ENCODE measurements at regions not wholly inside any gene's neighbourhood (a gene's known extent, or its start where the extent isn't known, plus 50 kb on each side); places are given as distances from the start of the nearest gene placed in this dataset.

GRCh38 chr3:157820157-157820517 lies 286.1 kb downstream of the SHOX2 start:
- DNase-seq (no peak), ATAC-seq (ENCODE audit: low FRiP score in 2 of 2) (no peak)
- TF ChIP-seq POLR2A (IDR thresholded peaks at IDR 0.05) (no peak), CTCF (IDR thresholded peaks at IDR 0.05) (no peak), EP300 (IDR thresholded peaks at IDR 0.05) (no peak), POLR2AphosphoS5 (IDR thresholded peaks at IDR 0.05) (no peak)
- no peaks in the 10 kb centered on the region for H3K36me3 ChIP-seq
- H3K27me3 ChIP-seq, result no peaks in the 10 kb centered on the region
- H3K4me1 ChIP-seq, result no peaks in the 10 kb centered on the region
- no peak overlapping the region for H3K27ac ChIP-seq
- H3K4me3 ChIP-seq, result no peak overlapping the region
- no peaks in the 10 kb centered on the region for H3K9me3 ChIP-seq

DNA sequence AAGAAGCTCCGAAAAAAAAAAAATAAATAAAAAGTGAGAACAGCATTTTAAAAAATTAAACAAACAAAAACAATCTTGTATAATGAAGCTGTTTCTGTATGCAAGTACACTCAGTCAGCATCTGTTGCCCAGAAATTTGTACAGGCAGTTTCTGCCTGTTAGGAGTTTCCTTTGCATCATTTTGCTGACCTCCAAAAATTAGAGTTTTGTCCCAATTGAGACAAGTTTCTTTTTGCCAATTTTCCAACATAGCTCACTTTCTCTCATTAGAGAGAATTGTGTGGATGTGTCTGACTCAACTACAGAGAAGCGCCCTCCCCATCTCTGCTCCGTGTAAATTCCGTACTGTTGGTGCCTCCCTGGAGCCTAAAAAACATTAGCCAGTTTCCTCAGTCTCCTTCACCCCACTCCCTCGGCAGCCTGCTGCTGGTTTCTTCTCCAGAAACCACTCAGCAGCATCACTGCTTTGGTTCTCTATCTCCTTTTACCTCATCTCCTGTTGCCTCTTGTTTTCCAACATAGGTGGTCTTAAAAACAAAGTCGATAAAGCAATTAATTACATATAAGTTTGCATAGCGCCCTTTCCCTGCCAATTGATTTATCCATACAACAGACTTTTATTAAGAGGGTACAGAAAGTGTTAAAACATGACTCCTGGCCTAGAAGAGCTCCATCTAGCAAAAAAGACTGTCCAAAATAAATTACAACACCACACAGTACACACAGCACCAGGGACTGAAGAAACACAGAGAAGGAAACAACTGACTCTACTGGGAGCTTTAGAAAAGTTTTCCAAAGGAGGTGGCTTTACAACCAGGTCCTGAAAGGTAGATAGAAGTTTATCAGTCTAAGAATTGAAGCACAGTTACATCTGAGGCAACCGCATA lies 286.7 kb downstream of the SHOX2 start:
- TF ChIP-seq EP300 (IDR thresholded peaks at IDR 0.05) (no peak), POLR2A (IDR thresholded peaks at IDR 0.05) (no peak), POLR2AphosphoS5 (IDR thresholded peaks at IDR 0.05) (no peak), CTCF (IDR thresholded peaks at IDR 0.05) (no peak)
- ATAC-seq (ENCODE audit: low FRiP score in 2 of 2) (no peak), DNase-seq (no peak)
- no peak overlapping the region for H3K4me3 ChIP-seq
- no peaks in the 10 kb centered on the region for H3K9me3 ChIP-seq
- H3K4me1 ChIP-seq, result no peaks in the 10 kb centered on the region
- no peaks in the 10 kb centered on the region for H3K27me3 ChIP-seq
- H3K27ac ChIP-seq, result no peak overlapping the region
- H3K36me3 ChIP-seq, result no peaks in the 10 kb centered on the region
- WGBS, 2 donors, result 54 to 55% methylated on average over 8 of the region's 8 CpGs

DNA sequence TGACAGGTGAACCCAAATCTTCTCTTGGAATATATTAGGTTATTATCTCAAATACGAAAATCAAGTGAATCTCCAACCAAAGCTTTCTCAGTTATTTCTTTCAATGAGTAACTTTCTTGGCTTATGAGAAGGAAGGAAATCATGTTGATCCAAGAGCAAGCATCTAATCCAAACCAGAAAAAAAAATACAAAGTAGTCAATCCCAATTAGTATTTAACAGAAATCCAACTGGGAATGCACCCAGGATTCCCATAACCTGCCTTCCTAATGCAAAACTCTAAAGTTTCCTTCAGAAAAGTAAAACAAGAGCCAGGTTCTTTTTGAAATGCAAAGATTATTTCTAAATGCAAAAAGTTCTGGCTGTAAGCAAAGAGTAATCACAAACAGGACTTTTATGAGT lies 289.3 kb downstream of the SHOX2 start:
- Histone ChIP-seq H3K4me1 (no peaks in the 10 kb centered on the region), H3K4me3 (no peak overlapping the region), H3K9me3 (no peaks in the 10 kb centered on the region), H3K36me3 (no peaks in the 10 kb centered on the region), H3K27ac (no peak overlapping the region), H3K27me3 (no peaks in the 10 kb centered on the region)
- DNase-seq (no peak), ATAC-seq (ENCODE audit: low FRiP score in 2 of 2) (no peak)
- no peak for TF ChIP-seq CTCF (IDR thresholded peaks at IDR 0.05)
- TF ChIP-seq POLR2AphosphoS5 (IDR thresholded peaks at IDR 0.05), result no peak
- TF ChIP-seq POLR2A (IDR thresholded peaks at IDR 0.05), result no peak
- no peak for TF ChIP-seq EP300 (IDR thresholded peaks at IDR 0.05)
- WGBS, 2 donors, result 46 to 59% methylated on average over 1 of the region's 1 CpG

- DNase-seq (no peak), ATAC-seq (ENCODE audit: low FRiP score in 2 of 2) (no peak)
- H3K4me3 ChIP-seq, result no peak overlapping the region
- H3K27me3 ChIP-seq, result no peaks in the 10 kb centered on the region
- no peak for TF ChIP-seq POLR2A (IDR thresholded peaks at IDR 0.05)
- TF ChIP-seq CTCF (IDR thresholded peaks at IDR 0.05), result no peak
- H3K4me1 ChIP-seq, result no peaks in the 10 kb centered on the region
- H3K9me3 ChIP-seq, result no peaks in the 10 kb centered on the region
- no peaks in the 10 kb centered on the region for H3K36me3 ChIP-seq
- H3K27ac ChIP-seq, result no peak overlapping the region
Observed at GRCh38 chr3:157816296-157816695, 289.9 kb downstream of the SHOX2 start.

- DNase-seq (no peak), ATAC-seq (ENCODE audit: low FRiP score in 2 of 2) (no peak)
- H3K36me3 ChIP-seq, result no peaks in the 10 kb centered on the region
- WGBS, 2 donors, result 74 to 79% methylated on average over 3 of the region's 3 CpGs
- H3K27ac ChIP-seq, result no peak overlapping the region
- no peaks in the 10 kb centered on the region for H3K9me3 ChIP-seq
- no peaks in the 10 kb centered on the region for H3K4me1 ChIP-seq
- TF ChIP-seq CTCF (IDR thresholded peaks at IDR 0.05), result no peak
- no peak for TF ChIP-seq POLR2A (IDR thresholded peaks at IDR 0.05)
- no peak for TF ChIP-seq POLR2AphosphoS5 (IDR thresholded peaks at IDR 0.05)
- no peak for TF ChIP-seq EP300 (IDR thresholded peaks at IDR 0.05)
- H3K4me3 ChIP-seq, result no peak overlapping the region
- no peaks in the 10 kb centered on the region for H3K27me3 ChIP-seq
Observed at GRCh38 chr3:157815739-157816138, 290.5 kb downstream of the SHOX2 start.

All from upper lobe of left lung (tissue), 6 donors.